ENCODE measurements at regions not wholly inside any gene's neighbourhood (a gene's known extent, or its start where the extent isn't known, plus 50 kb on each side); places are given as distances from the start of the nearest gene placed in this dataset.
"Not testable (repeated sequence)": the region's sequence is repeated elsewhere in the genome, so short reads cannot be mapped to it uniquely, and the experiment has no call there.

DNA sequence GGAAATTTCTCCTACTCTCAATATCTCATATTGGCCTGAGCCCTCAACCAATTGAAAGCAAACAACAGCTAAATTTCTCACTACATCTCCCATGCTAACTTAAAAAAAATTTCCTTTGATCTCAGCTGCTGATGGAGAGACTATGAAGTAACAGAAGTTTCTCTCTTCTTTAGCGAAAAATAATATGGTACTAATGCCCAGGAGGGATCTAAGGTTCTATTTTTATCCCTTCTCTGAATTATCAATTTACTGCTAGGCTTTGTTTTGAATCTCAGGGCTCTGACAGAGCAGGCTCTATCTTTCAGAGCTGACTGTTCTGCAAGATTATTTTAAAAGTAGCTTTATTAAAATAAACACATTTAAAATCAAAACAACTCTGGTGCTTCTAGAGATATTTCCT lies 558.6 kb downstream of the KCNA4 start:
- TF ChIP-seq, protein P1, sequence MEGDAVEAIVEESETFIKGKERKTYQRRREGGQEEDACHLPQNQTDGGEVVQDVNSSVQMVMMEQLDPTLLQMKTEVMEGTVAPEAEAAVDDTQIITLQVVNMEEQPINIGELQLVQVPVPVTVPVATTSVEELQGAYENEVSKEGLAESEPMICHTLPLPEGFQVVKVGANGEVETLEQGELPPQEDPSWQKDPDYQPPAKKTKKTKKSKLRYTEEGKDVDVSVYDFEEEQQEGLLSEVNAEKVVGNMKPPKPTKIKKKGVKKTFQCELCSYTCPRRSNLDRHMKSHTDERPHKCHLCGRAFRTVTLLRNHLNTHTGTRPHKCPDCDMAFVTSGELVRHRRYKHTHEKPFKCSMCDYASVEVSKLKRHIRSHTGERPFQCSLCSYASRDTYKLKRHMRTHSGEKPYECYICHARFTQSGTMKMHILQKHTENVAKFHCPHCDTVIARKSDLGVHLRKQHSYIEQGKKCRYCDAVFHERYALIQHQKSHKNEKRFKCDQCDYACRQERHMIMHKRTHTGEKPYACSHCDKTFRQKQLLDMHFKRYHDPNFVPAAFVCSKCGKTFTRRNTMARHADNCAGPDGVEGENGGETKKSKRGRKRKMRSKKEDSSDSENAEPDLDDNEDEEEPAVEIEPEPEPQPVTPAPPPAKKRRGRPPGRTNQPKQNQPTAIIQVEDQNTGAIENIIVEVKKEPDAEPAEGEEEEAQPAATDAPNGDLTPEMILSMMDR (IDR thresholded peaks at IDR 0.05; ENCODE audit: insufficient read depth, low read length): no peak
- DNase-seq (ENCODE audit: low read depth): no peak
- H3K4me3 ChIP-seq (ENCODE audit: low read depth, low read length): no peak overlapping the region

DNA sequence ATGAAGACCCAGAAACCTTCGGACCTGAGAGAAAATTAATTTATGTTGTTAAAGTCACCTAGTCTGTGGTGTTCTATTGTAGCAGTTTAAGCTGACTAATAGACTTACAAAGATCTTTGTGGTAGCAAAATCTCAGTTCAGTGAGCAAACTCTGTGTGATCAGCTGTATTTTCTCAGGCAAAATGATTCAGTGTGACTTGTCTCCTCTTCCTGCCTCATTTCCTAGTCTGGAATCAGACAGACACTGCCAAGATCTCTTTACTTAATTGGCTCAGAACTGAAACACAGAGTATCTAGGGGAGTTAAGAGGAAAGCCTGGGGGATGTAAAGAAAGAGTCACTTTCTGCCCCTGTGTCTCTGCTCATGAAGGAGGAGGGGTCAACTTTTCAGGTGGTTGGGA lies 564.7 kb downstream of the KCNA4 start:
- TF ChIP-seq, protein P1 (IDR thresholded peaks at IDR 0.05; ENCODE audit: insufficient read depth, low read length): no peak
- no peak overlapping the region for H3K4me3 ChIP-seq (ENCODE audit: low read depth, low read length)
- DNase-seq (ENCODE audit: low read depth): peak; percentile 67

DNA sequence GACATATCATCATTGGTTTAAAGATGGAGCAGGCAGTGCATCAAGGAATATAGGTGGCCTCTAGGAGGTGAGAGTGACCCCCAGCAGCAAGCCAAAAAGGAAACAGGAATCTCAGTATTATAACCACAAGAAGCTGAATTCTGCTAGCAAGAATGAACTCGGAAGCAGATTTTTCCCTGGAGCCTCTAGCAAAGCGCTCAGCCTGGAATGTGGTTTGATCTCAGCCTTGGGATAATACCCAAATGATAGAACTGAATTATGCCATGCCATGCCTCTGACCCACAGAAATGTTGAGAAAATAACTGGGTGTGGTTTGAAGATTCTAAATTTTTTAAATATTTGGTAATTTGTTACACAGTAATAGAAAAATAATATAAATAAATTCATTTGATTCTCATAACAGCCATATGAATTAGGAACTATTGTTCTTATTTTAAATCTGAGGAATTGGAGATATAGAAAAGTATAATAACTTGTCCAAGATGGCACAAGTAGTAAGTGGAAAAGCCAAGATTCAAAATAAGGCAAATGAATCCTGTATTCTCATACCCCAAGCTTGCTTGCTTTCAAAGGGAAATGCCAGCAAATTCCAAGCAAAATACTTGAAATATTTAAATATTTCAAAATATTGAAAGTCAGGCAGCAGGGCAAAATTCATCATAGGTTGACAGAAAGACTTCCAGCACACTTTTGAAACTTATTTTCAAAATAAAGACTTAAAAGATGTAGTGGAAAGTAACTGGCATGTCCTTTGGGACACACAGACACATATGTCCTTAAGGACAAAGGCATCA lies 567.4 kb downstream of the KCNA4 start:
- no peak overlapping the region for H3K4me3 ChIP-seq (ENCODE audit: low read depth, low read length)
- DNase-seq (ENCODE audit: low read depth): peak; percentile 26
- TF ChIP-seq, protein P1 (IDR thresholded peaks at IDR 0.05; ENCODE audit: insufficient read depth, low read length): no peak

DNA sequence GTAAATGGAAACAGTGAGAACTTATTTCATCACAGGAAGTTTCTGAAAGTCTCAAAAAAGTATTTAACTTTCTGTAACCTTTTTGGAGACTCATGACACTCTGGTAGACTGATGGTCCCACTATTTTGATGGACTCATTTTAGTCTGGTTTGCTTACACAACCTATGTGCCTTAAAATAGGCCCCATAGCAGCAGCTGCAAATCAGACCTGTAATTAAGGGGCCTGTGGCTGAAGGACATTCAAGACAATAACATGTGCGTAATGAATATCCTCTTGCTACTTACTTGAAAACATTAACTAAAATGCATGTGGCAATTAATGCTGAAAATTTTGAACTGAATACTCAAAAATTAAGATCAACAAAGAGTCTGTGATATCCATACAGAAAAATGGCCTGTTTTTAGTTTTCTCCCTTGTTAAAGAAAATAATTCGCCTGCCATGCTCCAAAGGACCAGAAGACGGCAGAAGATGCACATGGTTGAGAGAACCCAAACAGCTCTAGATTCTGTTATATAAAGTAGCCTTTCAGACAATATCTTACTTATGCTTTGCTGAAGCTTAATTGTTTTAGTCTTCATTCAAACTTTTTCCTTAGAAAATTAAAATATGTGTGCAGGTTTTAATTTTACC lies 568.5 kb downstream of the KCNA4 start:
- H3K4me3 ChIP-seq (ENCODE audit: low read depth, low read length): no peak overlapping the region
- DNase-seq (ENCODE audit: low read depth): peak; percentile 61
- TF ChIP-seq, protein P1 (IDR thresholded peaks at IDR 0.05; ENCODE audit: insufficient read depth, low read length): peak; percentile 83

DNA sequence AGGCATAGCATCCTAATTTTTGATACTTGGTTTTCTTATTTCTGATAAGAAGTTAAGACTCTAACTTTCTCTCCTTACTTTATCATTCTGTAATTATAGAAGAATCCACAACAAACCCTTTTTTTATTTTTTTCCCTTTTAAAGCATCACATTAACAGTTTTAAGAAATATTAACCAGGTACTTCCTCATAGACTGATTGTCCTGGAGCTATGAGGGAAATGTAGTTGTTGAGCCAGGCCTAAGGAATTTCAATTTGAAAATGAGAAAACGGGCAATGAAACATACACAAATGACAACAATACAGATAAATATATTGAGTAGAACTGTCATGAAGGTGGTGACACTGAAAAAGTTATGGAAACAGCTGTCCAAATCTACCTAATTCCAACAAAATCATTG lies 569.0 kb downstream of the KCNA4 start:
- TF ChIP-seq, protein P1 (IDR thresholded peaks at IDR 0.05; ENCODE audit: insufficient read depth, low read length): no peak
- DNase-seq (ENCODE audit: low read depth): no peak
- no peak overlapping the region for H3K4me3 ChIP-seq (ENCODE audit: low read depth, low read length)

DNA sequence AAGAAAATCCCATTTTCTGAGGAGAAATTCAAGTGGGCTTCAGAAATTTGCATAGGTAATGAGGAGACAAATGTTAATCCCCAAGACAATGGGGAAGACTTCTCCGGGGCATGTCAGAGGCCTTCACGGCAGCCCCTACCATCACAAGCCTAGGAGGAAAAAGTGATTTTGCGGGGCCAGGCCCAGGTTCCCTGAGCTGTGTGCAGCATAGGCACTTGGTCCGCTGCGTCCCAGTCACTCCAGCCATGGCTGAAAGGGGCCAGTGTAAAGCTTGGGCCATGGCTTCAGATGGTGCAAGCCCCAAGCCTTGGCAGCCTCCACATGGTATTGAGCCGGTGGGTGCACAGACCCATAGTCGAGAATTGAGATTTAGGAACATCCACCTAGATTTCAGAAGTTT lies 570.7 kb downstream of the KCNA4 start:
- H3K4me3 ChIP-seq (ENCODE audit: low read depth, low read length): no peak overlapping the region
- no peak for DNase-seq (ENCODE audit: low read depth)
- TF ChIP-seq, protein P1 (IDR thresholded peaks at IDR 0.05; ENCODE audit: insufficient read depth, low read length): no peak

DNA sequence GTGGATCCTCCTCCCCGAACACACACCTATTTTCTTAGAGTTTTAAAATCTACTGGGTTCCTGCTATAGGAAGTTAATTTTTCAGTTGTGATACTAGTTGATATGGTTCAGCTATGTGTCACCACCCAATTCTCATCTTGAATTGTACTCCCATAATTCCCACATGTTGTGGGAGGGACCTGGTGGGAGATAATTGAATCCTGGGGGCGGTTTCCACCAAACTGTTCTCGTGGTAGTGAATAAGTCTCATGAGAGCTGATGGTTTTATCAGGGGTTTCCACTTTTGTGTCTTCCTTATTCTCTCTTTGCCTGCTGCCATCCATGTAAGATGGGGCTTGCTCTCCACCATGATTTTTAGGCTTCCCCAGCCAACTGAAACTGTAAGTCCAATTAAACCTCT lies 571.6 kb downstream of the KCNA4 start:
- not testable (repeated sequence) for H3K4me3 ChIP-seq (ENCODE audit: low read depth, low read length); DNase-seq (ENCODE audit: low read depth)
